Activated T-helper 17 cell treated with anti-CD3 and anti-CD28 coated beads, Interleukin-2, amount 50 U/mL, for 72 hours (primary cell): ENCODE measurements at regions not wholly inside any gene's neighbourhood (a gene's known extent, or its start where the extent isn't known, plus 50 kb on each side); places are given as distances from the start of the nearest gene placed in this dataset.

Experiments
- ATAC-seq: fragments of 150-1000 bp; cut with Tn5 transposase; replicated peaks from 2 replicates; pipeline ENCODE4 v1.10.0; 2021; ENCODE audit warnings: mild to moderate bottlenecking, moderate library complexity
- H3K27ac Mint-ChIP-seq: one replicate; pipeline ENCODE4 v1.8.0; 2022; ENCODE audit warnings: mixed read lengths
- H3K27me3 Mint-ChIP-seq: one replicate; pipeline ENCODE4 v1.8.0; 2022; ENCODE audit warnings: mixed read lengths
- H3K36me3 Mint-ChIP-seq: one replicate; pipeline ENCODE4 v1.8.0; 2022; ENCODE audit warnings: low read depth, mild to moderate bottlenecking, mixed read lengths
- H3K4me1 Mint-ChIP-seq: one replicate; pipeline ENCODE4 v1.8.0; 2022; ENCODE audit warnings: mixed read lengths
- H3K4me3 Mint-ChIP-seq: one replicate; pipeline ENCODE4 v1.8.0; 2022; ENCODE audit warnings: mild to moderate bottlenecking, mixed read lengths
- H3K9me3 Mint-ChIP-seq: one replicate; pipeline ENCODE4 v1.8.0; 2022; ENCODE audit warnings: mixed read lengths

GRCh38 chr2:147031897-147032296 is 812.9 kb upstream of the ACVR2A start:
- Mint-ChIP-seq H3K36me3 (no peaks in the 10 kb centered on the region), H3K9me3 (peaks cover 3% of the 10 kb centered on the region), H3K4me3 (no peak overlapping the region), H3K4me1 (no peaks in the 10 kb centered on the region), H3K27ac (no peak overlapping the region), H3K27me3 (peaks cover 8% of the 10 kb centered on the region)
- no peak for ATAC-seq

GRCh38 chr2:147030966-147031720 is 813.7 kb upstream of the ACVR2A start:
- Mint-ChIP-seq H3K9me3 (peaks cover 3% of the 10 kb centered on the region), H3K27ac (no peak overlapping the region), H3K36me3 (no peaks in the 10 kb centered on the region), H3K4me1 (no peaks in the 10 kb centered on the region), H3K4me3 (no peak overlapping the region), H3K27me3 (peaks cover 8% of the 10 kb centered on the region)
- ATAC-seq, result no peak

GRCh38 chr2:147027436-147027835 is 817.4 kb upstream of the ACVR2A start:
- H3K36me3 Mint-ChIP-seq, result no peaks in the 10 kb centered on the region
- H3K4me1 Mint-ChIP-seq, result no peaks in the 10 kb centered on the region
- H3K9me3 Mint-ChIP-seq, result peaks cover 8% of the 10 kb centered on the region
- H3K4me3 Mint-ChIP-seq, result no peak overlapping the region
- ATAC-seq, result no peak
- H3K27ac Mint-ChIP-seq, result no peak overlapping the region
- peaks cover 21% of the 10 kb centered on the region for H3K27me3 Mint-ChIP-seq

- Mint-ChIP-seq H3K4me3 (no peak overlapping the region), H3K36me3 (no peaks in the 10 kb centered on the region), H3K27ac (no peak overlapping the region), H3K9me3 (peaks cover 10% of the 10 kb centered on the region), H3K4me1 (no peaks in the 10 kb centered on the region), H3K27me3 (peaks cover 22% of the 10 kb centered on the region)
- ATAC-seq, result no peak
Measured at GRCh38 chr2:147026664-147027295, 818.0 kb upstream of the ACVR2A start.

GRCh38 chr2:147025646-147026585 is 818.9 kb upstream of the ACVR2A start:
- H3K27me3 Mint-ChIP-seq, result peaks cover 22% of the 10 kb centered on the region
- no peaks in the 10 kb centered on the region for H3K36me3 Mint-ChIP-seq
- no peak overlapping the region for H3K27ac Mint-ChIP-seq
- no peak for ATAC-seq
- H3K4me1 Mint-ChIP-seq, result no peaks in the 10 kb centered on the region
- H3K4me3 Mint-ChIP-seq, result no peak overlapping the region
- peaks cover 10% of the 10 kb centered on the region for H3K9me3 Mint-ChIP-seq

- no peaks in the 10 kb centered on the region for H3K36me3 Mint-ChIP-seq
Measured at GRCh38 chr2:147019311-147019710, 825.5 kb upstream of the ACVR2A start.

GRCh38 chr2:147017951-147018645 is 826.7 kb upstream of the ACVR2A start:
- H3K4me3 Mint-ChIP-seq, result no peak overlapping the region
- H3K9me3 Mint-ChIP-seq, result peaks cover 7% of the 10 kb centered on the region
- H3K27me3 Mint-ChIP-seq, result peaks cover 20% of the 10 kb centered on the region
- H3K27ac Mint-ChIP-seq, result no peak overlapping the region
- H3K4me1 Mint-ChIP-seq, result no peaks in the 10 kb centered on the region
- H3K36me3 Mint-ChIP-seq, result no peaks in the 10 kb centered on the region
- no peak for ATAC-seq

More at GRCh38 chr2:147019311-147019710, 825.5 kb upstream of the ACVR2A start:
- Mint-ChIP-seq H3K27ac (no peak overlapping the region), H3K4me3 (no peak overlapping the region), H3K4me1 (no peaks in the 10 kb centered on the region), H3K27me3 (peaks cover 23% of the 10 kb centered on the region), H3K9me3 (peaks cover 7% of the 10 kb centered on the region)
- ATAC-seq, result no peak

GRCh38 chr2:147016181-147016580 is 828.6 kb upstream of the ACVR2A start:
- no peak overlapping the region for H3K27ac Mint-ChIP-seq
- H3K9me3 Mint-ChIP-seq, result no peaks in the 10 kb centered on the region
- H3K27me3 Mint-ChIP-seq, result peaks cover 14% of the 10 kb centered on the region
- no peaks in the 10 kb centered on the region for H3K4me1 Mint-ChIP-seq
- no peak overlapping the region for H3K4me3 Mint-ChIP-seq
- H3K36me3 Mint-ChIP-seq, result no peaks in the 10 kb centered on the region
- ATAC-seq, result no peak

- Mint-ChIP-seq H3K27ac (no peak overlapping the region), H3K9me3 (no peaks in the 10 kb centered on the region), H3K36me3 (no peaks in the 10 kb centered on the region), H3K4me1 (no peaks in the 10 kb centered on the region), H3K27me3 (peaks cover 14% of the 10 kb centered on the region), H3K4me3 (no peak overlapping the region)
- no peak for ATAC-seq
Measured at GRCh38 chr2:147015591-147015990, 829.2 kb upstream of the ACVR2A start.

- Mint-ChIP-seq H3K4me3 (no peak overlapping the region), H3K4me1 (no peaks in the 10 kb centered on the region), H3K9me3 (no peaks in the 10 kb centered on the region), H3K36me3 (no peaks in the 10 kb centered on the region), H3K27me3 (peaks cover 3% of the 10 kb centered on the region), H3K27ac (no peak overlapping the region)
- ATAC-seq, result no peak
Measured at GRCh38 chr2:147013696-147014392, 831.0 kb upstream of the ACVR2A start.

GRCh38 chr2:147008481-147008880 is 836.3 kb upstream of the ACVR2A start:
- Mint-ChIP-seq H3K27ac (no peak overlapping the region), H3K4me3 (no peak overlapping the region), H3K36me3 (no peaks in the 10 kb centered on the region), H3K4me1 (no peaks in the 10 kb centered on the region), H3K27me3 (no peaks in the 10 kb centered on the region), H3K9me3 (no peaks in the 10 kb centered on the region)
- no peak for ATAC-seq

- Mint-ChIP-seq H3K4me3 (no peak overlapping the region), H3K9me3 (no peaks in the 10 kb centered on the region), H3K4me1 (no peaks in the 10 kb centered on the region), H3K36me3 (no peaks in the 10 kb centered on the region), H3K27me3 (no peaks in the 10 kb centered on the region), H3K27ac (no peak overlapping the region)
- no peak for ATAC-seq
Measured at GRCh38 chr2:147006736-147007141, 838.1 kb upstream of the ACVR2A start.

- no peaks in the 10 kb centered on the region for H3K36me3 Mint-ChIP-seq
- H3K4me1 Mint-ChIP-seq, result no peaks in the 10 kb centered on the region
- H3K27me3 Mint-ChIP-seq, result peaks cover 8% of the 10 kb centered on the region
- no peak overlapping the region for H3K4me3 Mint-ChIP-seq
- no peak for ATAC-seq
- H3K9me3 Mint-ChIP-seq, result no peaks in the 10 kb centered on the region
- no peak overlapping the region for H3K27ac Mint-ChIP-seq
Measured at GRCh38 chr2:147003081-147003480, 841.7 kb upstream of the ACVR2A start.

- Mint-ChIP-seq H3K36me3 (no peaks in the 10 kb centered on the region), H3K27ac (no peak overlapping the region), H3K27me3 (peaks cover 8% of the 10 kb centered on the region), H3K4me1 (no peaks in the 10 kb centered on the region), H3K9me3 (no peaks in the 10 kb centered on the region), H3K4me3 (no peak overlapping the region)
- no peak for ATAC-seq
Measured at GRCh38 chr2:147002256-147002655, 842.6 kb upstream of the ACVR2A start.
